Aorta (tissue), 5 donors: ENCODE measurements at regions not wholly inside any gene's neighbourhood (a gene's known extent, or its start where the extent isn't known, plus 50 kb on each side); places are given as distances from the start of the nearest gene placed in this dataset.

Experiments used
- ATAC-seq: fragments of 200-7000 bp; cut with Tn5 transposase; one replicate; pipeline ENCODE4 v1.9.1; 2022; ENCODE audit warnings: moderate library complexity; ENCODE audit not compliant: low FRiP score
- DNase-seq, 2 donors: peaks; one replicate each; pipeline ENCODE4 v3.0.0-alpha.2; 2020
- H3K27ac ChIP-seq, 2 donors: one replicate each; pipeline ENCODE4 v1.5.1; 2013; ENCODE audit warnings: low read length in 2 of 2, mild to moderate bottlenecking in 2 of 2, moderate library complexity in 2 of 2, control low read depth in 1 of 2, inconsistent platforms in 1 of 2, low read depth in 1 of 2
- H3K27me3 ChIP-seq, 2 donors: one replicate each; pipeline ENCODE4 v1.6.1; 2013; ENCODE audit warnings: control low read depth in 1 of 2, low read length in 1 of 2, mild to moderate bottlenecking in 1 of 2, moderate library complexity in 1 of 2; ENCODE audit not compliant: insufficient read depth in 2 of 2, control insufficient read depth in 1 of 2
- H3K36me3 ChIP-seq, 2 donors: one replicate each; pipeline ENCODE4 v1.6.1; 2013; ENCODE audit warnings: control low read depth in 1 of 2, low read length in 1 of 2, mild to moderate bottlenecking in 1 of 2; ENCODE audit not compliant: insufficient read depth in 2 of 2, control insufficient read depth in 1 of 2
- H3K4me1 ChIP-seq, 2 donors: one replicate each; pipeline ENCODE4 v1.6.1; 2013; ENCODE audit warnings: low read length in 2 of 2, control low read depth in 1 of 2, mild to moderate bottlenecking in 1 of 2, moderate library complexity in 1 of 2; ENCODE audit not compliant: insufficient read depth in 2 of 2, control insufficient read depth in 1 of 2
- H3K4me3 ChIP-seq, 2 donors: one replicate each; pipeline ENCODE4 v1.5.1; 2013; ENCODE audit warnings: low read length in 2 of 2, control low read depth in 1 of 2, mild to moderate bottlenecking in 1 of 2
- H3K9me3 ChIP-seq: one replicate; pipeline ENCODE4 v1.6.1; 2013; ENCODE audit warnings: mild to moderate bottlenecking, low read length; ENCODE audit not compliant: control insufficient read depth
- WGBS, 2 donors: extraction: QIAGEN DNeasy Blood & Tissue Kit; methylation state at CpG; one replicate each; pipeline ENCODE4 v1.1.7; 2013; 5-methylcytosine and 5-hydroxymethylcytosine counted together
- intact Hi-C, 2 donors: fragments of 100-400 bp; cut with DNase I; formaldehyde crosslinking; loops; one replicate each; pipeline versions ENCODE4 v1.14.2 to v1.15.0; 2022
- donor health status: healthy with polysubstance abuse.
- donor health status: Bipolar disorder and iron deficiency.
- donor health status: DM: no; HTN: no; CAD: no.
- donor health status: DM: no; HTN: no; CAD: no.
- donor health status: DM: yes; HTN: yes; CAD: no.

DNA sequence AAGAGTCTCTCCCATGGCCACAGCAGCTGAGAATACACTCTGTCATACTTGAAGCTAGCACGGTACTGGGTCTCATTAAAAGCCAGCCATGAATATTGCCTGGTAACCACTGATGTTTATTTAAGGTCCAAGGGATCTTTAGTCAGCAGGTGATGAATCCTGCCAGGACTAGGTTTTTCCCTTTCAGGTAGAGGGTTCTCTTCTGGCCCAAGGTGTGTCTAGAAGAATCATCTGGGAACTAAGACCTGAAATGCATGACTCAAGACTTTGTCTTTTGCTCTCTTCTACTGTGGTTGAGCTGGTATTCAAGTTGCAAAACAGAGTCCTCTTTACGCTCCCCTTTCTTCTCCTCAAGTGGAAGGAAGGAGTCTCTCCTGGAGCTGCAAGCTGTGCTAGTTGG, 400.5 kb upstream of the FSIP2 start:
- no peaks in the 10 kb centered on the region for H3K4me1 ChIP-seq
- no peaks in the 10 kb centered on the region for H3K9me3 ChIP-seq
- DNase-seq (no peak), ATAC-seq (no peak)
- intact Hi-C loops = no loop called here
- no peaks in the 10 kb centered on the region for H3K36me3 ChIP-seq
- H3K27ac ChIP-seq = no peak overlapping the region
- H3K4me3 ChIP-seq = no peak overlapping the region
- WGBS, 2 donors = 94 to 98% methylated on average over 2 of the region's 2 CpGs
- H3K27me3 ChIP-seq = no peaks in the 10 kb centered on the region

DNA sequence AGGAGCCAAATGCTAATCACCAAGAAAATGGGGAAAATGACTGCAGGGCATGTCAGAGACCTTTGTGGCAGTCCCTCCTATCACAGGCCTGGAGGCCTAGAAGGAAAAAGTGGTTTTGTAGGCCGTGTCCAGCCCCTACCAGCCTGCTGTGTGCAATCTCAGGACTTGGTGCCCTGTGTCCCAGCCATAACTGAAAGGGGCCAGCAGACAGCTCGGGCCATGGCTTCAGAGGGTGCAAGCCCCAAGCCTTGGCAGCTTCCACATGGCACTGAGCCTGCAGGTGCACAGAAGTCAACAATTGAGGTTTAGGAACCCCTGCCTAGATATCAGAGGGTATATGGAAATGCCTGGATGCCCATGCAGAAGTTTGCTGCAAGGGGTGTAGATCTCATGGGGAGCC, 391.2 kb upstream of the FSIP2 start:
- no peak overlapping the region for H3K27ac ChIP-seq
- H3K4me3 ChIP-seq = no peak overlapping the region
- DNase-seq (no peak), ATAC-seq (no peak)
- no peaks in the 10 kb centered on the region for H3K36me3 ChIP-seq
- H3K4me1 ChIP-seq = no peaks in the 10 kb centered on the region
- H3K27me3 ChIP-seq = no peaks in the 10 kb centered on the region
- peaks cover 1% of the 10 kb centered on the region for H3K9me3 ChIP-seq
- WGBS, 2 donors = 45 to 76% methylated on average over 2 of the region's 2 CpGs
- intact Hi-C loops = no loop called here

DNA sequence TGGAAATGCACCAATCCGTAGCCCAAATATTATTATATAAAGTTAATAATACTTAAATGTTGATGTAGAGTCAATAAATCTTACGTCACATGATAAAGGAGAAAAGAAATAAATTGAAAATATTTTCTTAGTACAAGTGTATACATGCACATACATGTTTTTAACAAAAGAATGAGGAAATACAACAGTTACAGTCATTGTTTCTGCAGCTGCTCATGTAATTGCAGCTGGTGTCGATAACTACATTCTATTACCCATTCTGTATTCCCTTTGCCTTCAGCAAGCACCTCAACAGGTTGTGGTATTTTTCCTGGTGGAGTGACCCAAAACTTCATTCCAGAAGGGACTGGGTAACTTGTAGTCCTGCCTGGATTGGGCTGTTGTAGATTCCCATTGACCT, 377.8 kb upstream of the FSIP2 start:
- intact Hi-C loops = no loop called here
- ATAC-seq (no peak), DNase-seq (no peak)
- no peaks in the 10 kb centered on the region for H3K36me3 ChIP-seq
- peaks cover 3% of the 10 kb centered on the region for H3K9me3 ChIP-seq
- H3K4me1 ChIP-seq = no peaks in the 10 kb centered on the region
- H3K4me3 ChIP-seq = no peak overlapping the region
- H3K27ac ChIP-seq = no peak overlapping the region
- no peaks in the 10 kb centered on the region for H3K27me3 ChIP-seq
- WGBS, 2 donors = 80 to 82% methylated on average over 3 of the region's 3 CpGs

DNA sequence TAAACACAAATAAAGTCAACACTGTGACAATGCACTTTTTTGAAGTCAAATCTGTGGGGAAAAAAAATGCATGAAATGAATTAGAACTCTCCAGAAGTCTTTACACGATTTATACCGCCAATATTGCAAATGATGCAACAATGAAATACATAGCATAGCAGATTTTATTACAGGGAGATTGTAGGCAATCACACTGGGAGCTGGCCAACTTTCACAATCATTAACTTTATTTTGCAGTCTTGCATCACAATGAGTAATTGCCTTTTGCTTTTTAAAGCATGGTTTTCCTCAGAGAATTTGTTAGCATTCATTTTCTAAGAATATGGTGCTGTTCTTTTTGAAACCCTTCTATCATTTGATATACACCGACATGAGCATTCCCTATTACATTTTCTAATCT, 366.4 kb upstream of the FSIP2 start:
- H3K4me1 ChIP-seq = no peaks in the 10 kb centered on the region
- H3K4me3 ChIP-seq = no peak overlapping the region
- intact Hi-C loops = no loop called here
- ATAC-seq (no peak), DNase-seq (no peak)
- no peaks in the 10 kb centered on the region for H3K36me3 ChIP-seq
- WGBS, 2 donors = 74 to 79% methylated on average over 3 of the region's 3 CpGs
- H3K9me3 ChIP-seq = no peaks in the 10 kb centered on the region
- no peak overlapping the region for H3K27ac ChIP-seq
- H3K27me3 ChIP-seq = no peaks in the 10 kb centered on the region

DNA sequence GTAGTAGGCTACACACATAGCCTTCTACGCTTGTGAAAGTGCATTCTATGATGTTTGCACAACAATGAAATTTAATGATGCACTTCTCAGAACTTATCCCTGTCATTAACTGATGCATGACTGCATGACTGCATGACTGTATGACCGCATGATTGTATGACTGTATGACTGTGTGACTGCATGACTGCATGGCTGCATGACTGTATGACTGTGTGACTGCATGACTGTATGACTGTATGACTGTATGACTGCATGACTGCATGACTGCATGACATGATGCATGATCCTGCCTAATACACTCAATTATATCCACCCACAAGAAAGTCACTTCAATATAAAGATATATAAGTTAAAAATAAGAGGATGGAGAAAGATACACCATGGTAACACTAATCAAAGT, 365.4 kb upstream of the FSIP2 start:
- no peak overlapping the region for H3K4me3 ChIP-seq
- H3K27me3 ChIP-seq = no peaks in the 10 kb centered on the region
- ATAC-seq (no peak), DNase-seq (no peak)
- no peaks in the 10 kb centered on the region for H3K36me3 ChIP-seq
- no peaks in the 10 kb centered on the region for H3K9me3 ChIP-seq
- 86 to 95% methylated on average over 2 of the region's 2 CpGs for WGBS, 2 donors
- intact Hi-C loops = no loop called here
- H3K4me1 ChIP-seq = no peaks in the 10 kb centered on the region
- no peak overlapping the region for H3K27ac ChIP-seq

DNA sequence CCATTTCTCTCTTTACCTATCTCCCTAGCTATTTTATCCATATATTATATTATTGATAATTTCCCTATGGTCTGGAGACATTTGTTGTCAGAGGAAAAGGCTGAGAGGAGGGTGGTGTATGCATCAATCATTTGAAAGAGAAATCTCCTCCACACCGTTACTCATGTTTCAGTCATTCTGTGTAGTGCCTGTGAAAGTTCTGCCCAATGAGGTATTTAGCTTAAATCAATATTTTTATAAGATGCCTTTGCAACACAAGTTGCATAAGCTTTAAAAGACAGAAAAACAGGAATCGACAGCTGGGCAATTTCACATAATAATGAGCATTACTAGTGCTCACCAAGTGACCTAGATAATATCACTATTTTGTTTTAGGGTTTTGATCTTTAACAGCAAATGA, 363.7 kb upstream of the FSIP2 start:
- no peaks in the 10 kb centered on the region for H3K36me3 ChIP-seq
- WGBS, 2 donors = 29 to 33% methylated on average over 2 of the region's 2 CpGs
- DNase-seq (no peak), ATAC-seq (no peak)
- H3K4me1 ChIP-seq = no peaks in the 10 kb centered on the region
- no peaks in the 10 kb centered on the region for H3K9me3 ChIP-seq
- intact Hi-C loops = no loop called here
- no peak overlapping the region for H3K27ac ChIP-seq
- no peak overlapping the region for H3K4me3 ChIP-seq
- no peaks in the 10 kb centered on the region for H3K27me3 ChIP-seq

DNA sequence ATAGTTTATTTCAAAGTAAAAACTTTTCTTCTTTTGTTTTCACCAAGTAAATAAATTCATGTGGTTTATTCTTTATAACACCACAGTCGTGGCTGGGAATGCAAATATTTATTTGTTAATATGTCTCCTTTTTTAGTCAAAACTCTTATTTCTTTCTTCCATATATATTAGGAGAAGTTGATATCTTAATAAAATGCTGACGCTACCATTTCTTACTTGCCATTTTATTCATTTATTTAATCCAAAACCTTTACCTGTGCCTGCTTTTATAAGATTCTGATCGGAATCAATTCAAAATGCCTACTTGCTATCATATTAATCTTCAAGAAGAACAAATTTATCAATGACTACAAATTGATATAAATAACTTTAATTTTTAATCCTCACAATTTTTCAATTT, 362.9 kb upstream of the FSIP2 start:
- no peak for ATAC-seq
- no peaks in the 10 kb centered on the region for H3K4me1 ChIP-seq
- H3K36me3 ChIP-seq = no peaks in the 10 kb centered on the region
- 76 to 78% methylated on average over 3 of the region's 3 CpGs for WGBS, 2 donors
- H3K9me3 ChIP-seq = no peaks in the 10 kb centered on the region
- intact Hi-C loops = no loop called here
- no peak for DNase-seq
- no peak overlapping the region for H3K4me3 ChIP-seq
- no peaks in the 10 kb centered on the region for H3K27me3 ChIP-seq
- no peak overlapping the region for H3K27ac ChIP-seq

DNA sequence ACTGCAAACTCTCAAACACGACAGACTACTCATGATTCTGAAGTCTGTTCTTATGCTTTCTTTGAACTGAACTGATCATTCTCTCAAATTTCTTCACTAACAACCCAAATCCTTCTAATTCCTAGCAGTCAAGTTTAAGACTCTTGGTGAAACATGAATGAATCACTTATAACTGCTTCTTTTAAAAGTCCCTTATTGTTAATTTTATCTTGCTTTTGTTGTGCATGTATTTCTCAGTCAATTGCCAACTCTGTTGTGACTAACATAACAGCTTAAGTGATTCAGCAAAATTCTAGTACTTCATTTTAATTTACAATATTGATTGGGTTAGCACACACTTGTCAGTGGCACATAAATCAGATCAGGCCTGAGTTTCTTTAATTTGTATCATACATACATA, 357.0 kb upstream of the FSIP2 start:
- H3K27ac ChIP-seq = no peak overlapping the region
- no peaks in the 10 kb centered on the region for H3K9me3 ChIP-seq
- intact Hi-C loops = no loop called here
- no peaks in the 10 kb centered on the region for H3K27me3 ChIP-seq
- DNase-seq (no peak), ATAC-seq (no peak)
- WGBS, 2 donors = 55 to 57% methylated on average over 1 of the region's 1 CpG
- H3K4me1 ChIP-seq = no peaks in the 10 kb centered on the region
- no peak overlapping the region for H3K4me3 ChIP-seq
- H3K36me3 ChIP-seq = no peaks in the 10 kb centered on the region

DNA sequence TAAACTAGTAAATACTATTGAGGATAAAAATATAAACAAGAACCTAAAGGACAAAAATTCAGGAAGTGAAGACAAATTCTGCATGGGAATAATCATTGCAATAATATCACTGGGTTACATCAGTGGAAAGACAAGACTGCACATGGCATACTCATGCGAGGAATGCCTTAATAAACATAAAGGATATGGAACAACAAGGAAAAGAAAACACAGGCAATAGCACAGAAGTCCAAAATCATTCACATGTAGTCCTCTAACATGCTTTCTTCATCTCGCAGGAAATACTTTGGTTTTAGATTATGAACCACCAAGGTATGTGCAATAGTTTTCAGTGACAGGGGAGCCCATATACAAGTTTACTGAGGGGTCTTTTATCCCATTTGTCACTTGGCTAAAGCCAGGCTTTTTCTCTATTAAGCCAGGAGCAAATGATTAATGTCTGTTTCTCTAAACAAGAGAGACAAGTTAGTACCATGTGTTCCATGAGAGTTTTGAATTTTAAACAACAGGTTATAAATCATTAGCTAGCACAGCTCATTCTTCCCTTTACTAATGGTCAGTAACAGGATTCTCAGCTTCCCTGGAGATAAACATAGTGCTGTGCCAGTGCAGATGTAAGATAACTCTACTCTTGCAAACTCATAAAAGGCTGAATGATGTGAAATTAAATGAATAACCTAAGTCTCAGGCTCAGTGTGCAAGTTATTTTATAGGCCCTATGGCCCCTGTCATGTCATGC, 353.6 kb upstream of the FSIP2 start:
- DNase-seq (no peak), ATAC-seq (no peak)
- Histone ChIP-seq H3K4me3 (no peak overlapping the region), H3K27me3 (no peaks in the 10 kb centered on the region), H3K9me3 (no peaks in the 10 kb centered on the region), H3K4me1 (no peaks in the 10 kb centered on the region), H3K36me3 (no peaks in the 10 kb centered on the region), H3K27ac (no peak overlapping the region)
- WGBS, 2 donors = 28 to 44% methylated on average over 2 of the region's 2 CpGs
- intact Hi-C loops = no loop called here
